IMR-90 (cell line): ENCODE measurements at regions not wholly inside any gene's neighbourhood (a gene's known extent, or its start where the extent isn't known, plus 50 kb on each side); places are given as distances from the start of the nearest gene placed in this dataset.

ENCODE experiments used
- ATAC-seq: fragments of 200-7000 bp; cut with Tn5 transposase; 2 replicates; pipeline ENCODE4 v1.9.1; 2020; ENCODE audit warnings: low read depth, mild to moderate bottlenecking, moderate library complexity
- BruUV-seq: library from RNA; stranded (reverse); fragments of 400-500 nt; replicated peaks from 2 replicates; lab custom pipeline; 2021; lab: Mats Ljungman, UMichigan
- CTCF ChIA-PET: fragments of 300-600 bp; formaldehyde crosslinking; extraction: SDS; loops from one replicate; lab custom pipeline; 2021; ENCODE audit warnings: antibody characterized with exemption; lab: Yijun Ruan, JAX
- POLR2A ChIA-PET: fragments of 300-600 bp; sonication (Branson Sonifier 250); formaldehyde crosslinking; loops from one replicate; lab custom pipeline; 2022; ENCODE audit warnings: antibody characterized with exemption; ENCODE audit not compliant: unreplicated experiment; lab: Charles Lee
- DNase-seq: peaks from one replicate; pipeline ENCODE4 v3.0.0; 2013
- H2AFZ ChIP-seq: replicated peaks from 2 replicates; pipeline ENCODE3; 2013; ENCODE audit warnings: low read length, mild to moderate bottlenecking; ENCODE audit not compliant: poor library complexity
- H2AK5ac ChIP-seq: 2 replicates; pipeline ENCODE4 v1.6.1; 2013; ENCODE audit warnings: low read depth, low read length, inconsistent platforms
- H2AK9ac ChIP-seq: replicated peaks from 2 replicates; pipeline ENCODE3; 2013; ENCODE audit warnings: mild to moderate bottlenecking, low read depth, low read length, moderate library complexity; ENCODE audit not compliant: poor library complexity
- H2BK120ac ChIP-seq: 2 replicates; pipeline ENCODE4 v1.6.1; 2013; ENCODE audit warnings: low read depth, low read length, inconsistent platforms
- H2BK15ac ChIP-seq: 3 replicates; pipeline ENCODE4 v1.6.1; 2013; ENCODE audit warnings: low read depth, low read length, inconsistent platforms
- H2BK20ac ChIP-seq: 2 replicates; pipeline ENCODE4 v1.6.1; 2013; ENCODE audit warnings: low read depth, mild to moderate bottlenecking, inconsistent platforms, low read length, moderate library complexity
- H2BK5ac ChIP-seq: 2 replicates; pipeline ENCODE4 v1.6.1; 2013; ENCODE audit warnings: mild to moderate bottlenecking, low read depth, low read length, inconsistent platforms; ENCODE audit not compliant: poor library complexity, severe bottlenecking
- H3K14ac ChIP-seq: replicated peaks from 2 replicates; pipeline ENCODE4 v1.6.1; 2013; ENCODE audit warnings: low read depth, low read length, inconsistent platforms
- H3K18ac ChIP-seq: 2 replicates; pipeline ENCODE4 v1.6.1; 2013; ENCODE audit warnings: low read depth, low read length, control low read depth
- H3K23ac ChIP-seq: 2 replicates; pipeline ENCODE4 v1.6.1; 2013; ENCODE audit warnings: low read depth, low read length, inconsistent platforms
- H3K27ac ChIP-seq: 2 replicates; pipeline ENCODE4 v1.5.1; 2013; ENCODE audit warnings: mild to moderate bottlenecking, control low read depth, low read length; ENCODE audit not compliant: insufficient read depth
- H3K27me3 ChIP-seq: 2 replicates; pipeline ENCODE4 v1.6.1; 2013; ENCODE audit warnings: low read length; ENCODE audit not compliant: control insufficient read depth, insufficient read depth
- H3K36me3 ChIP-seq: 2 replicates; pipeline ENCODE4 v1.6.1; 2013; ENCODE audit warnings: low read length, mixed read lengths; ENCODE audit not compliant: control insufficient read depth, insufficient read depth
- H3K4ac ChIP-seq: 2 replicates; pipeline ENCODE4 v1.6.1; 2013; ENCODE audit warnings: low read depth, low read length, inconsistent platforms
- H3K4me1 ChIP-seq: 2 replicates; pipeline ENCODE4 v1.6.1; 2013; ENCODE audit warnings: low read length, mixed read lengths; ENCODE audit not compliant: control insufficient read depth, insufficient read depth
- H3K4me2 ChIP-seq: 2 replicates; pipeline ENCODE4 v1.6.1; 2013; ENCODE audit warnings: low read depth, mild to moderate bottlenecking, control low read depth, low read length, moderate library complexity
- H3K4me3 ChIP-seq: 2 replicates; pipeline ENCODE4 v1.5.1; 2013; ENCODE audit warnings: low read depth, mild to moderate bottlenecking, control low read depth, low read length, moderate library complexity; ENCODE audit not compliant: insufficient read depth
- H3K56ac ChIP-seq: 2 replicates; pipeline ENCODE4 v1.6.1; 2013; ENCODE audit warnings: low read length, inconsistent platforms; ENCODE audit not compliant: insufficient read depth; ENCODE audit errors: extremely low read depth
- H3K79me1 ChIP-seq, 2 experiments: 2 replicates each; pipeline ENCODE4 v1.6.1; 2013; ENCODE audit warnings: low read length in 2 of 2, inconsistent platforms in 1 of 2, low read depth in 1 of 2
- H3K9ac ChIP-seq: 2 replicates; pipeline ENCODE4 v1.6.1; 2013; ENCODE audit warnings: low read depth, low read length, control low read depth
- H3K9me1 ChIP-seq: 2 replicates; pipeline ENCODE4 v1.6.1; 2013; ENCODE audit warnings: low read length, inconsistent platforms; ENCODE audit not compliant: insufficient read depth
- H3K9me3 ChIP-seq: 2 replicates; pipeline ENCODE4 v1.6.1; 2013; ENCODE audit warnings: low read length; ENCODE audit not compliant: control insufficient read depth, insufficient read depth
- H4K20me1 ChIP-seq: 2 replicates; pipeline ENCODE4 v1.6.1; 2013; ENCODE audit warnings: low read length, inconsistent platforms; ENCODE audit not compliant: insufficient read depth
- H4K5ac ChIP-seq: 2 replicates; pipeline ENCODE4 v1.6.1; 2013; ENCODE audit warnings: mild to moderate bottlenecking, low read depth, low read length, control low read depth
- H4K8ac ChIP-seq, 2 experiments: 2 replicates each; pipeline ENCODE4 v1.6.1; 2013; ENCODE audit warnings: low read depth in 2 of 2, low read length in 2 of 2, control low read depth in 1 of 2, inconsistent platforms in 1 of 2
- H4K91ac ChIP-seq: 2 replicates; pipeline ENCODE4 v1.6.1; 2013; ENCODE audit warnings: low read depth, low read length, inconsistent platforms; ENCODE audit not compliant: insufficient read depth
- BHLHE40 ChIP-seq: fragments of 150-350 bp; IDR thresholded peaks from 2 replicates; pipeline ENCODE4 v1.6.1; 2016; ENCODE audit warnings: mild to moderate bottlenecking, low read depth, low read length
- CEBPB ChIP-seq: IDR thresholded peaks from 2 replicates; pipeline ENCODE4 v1.6.1; 2012; ENCODE audit warnings: low read depth, low read length, improper control_type of control experiment
- CHD1 ChIP-seq: IDR thresholded peaks from 2 replicates; pipeline ENCODE4 v1.6.1; 2012; ENCODE audit warnings: low read depth, low read length, improper control_type of control experiment
- CTCF ChIP-seq: conservative IDR thresholded peaks from 2 replicates; pipeline ENCODE4 v1.5.1; 2012; ENCODE audit warnings: mild to moderate bottlenecking, low read depth, low read length, improper control_type of control experiment
- ELK1 ChIP-seq: fragments of 150-350 bp; IDR thresholded peaks from 2 replicates; pipeline ENCODE4 v1.6.1; 2016; ENCODE audit warnings: low read depth, mild to moderate bottlenecking, low read length, moderate library complexity, borderline replicate concordance
- FOS ChIP-seq: fragments of 150-350 bp; IDR thresholded peaks from 2 replicates; pipeline ENCODE4 v1.6.1; 2016; ENCODE audit warnings: low read depth, low read length
- MAFK ChIP-seq: IDR thresholded peaks from 2 replicates; pipeline ENCODE4 v1.6.1; 2012; ENCODE audit warnings: low read depth, low read length, improper control_type of control experiment
- MAZ ChIP-seq: IDR thresholded peaks from 2 replicates; pipeline ENCODE4 v1.6.1; 2012; ENCODE audit warnings: low read depth, mild to moderate bottlenecking, low read length, improper control_type of control experiment, moderate library complexity, borderline replicate concordance
- MXI1 ChIP-seq: IDR thresholded peaks from 2 replicates; pipeline ENCODE4 v1.6.1; 2012; ENCODE audit warnings: low read depth, mild to moderate bottlenecking, low read length, moderate library complexity, borderline replicate concordance
- NFE2L2 ChIP-seq: fragments of 150-350 bp; IDR thresholded peaks from 2 replicates; pipeline ENCODE4 v1.6.1; 2016; ENCODE audit warnings: low read depth, mild to moderate bottlenecking, low read length
- POLR2A ChIP-seq: IDR thresholded peaks from 2 replicates; pipeline ENCODE4 v1.6.1; 2012; ENCODE audit warnings: mild to moderate bottlenecking, low read depth, low read length
- RAD21 ChIP-seq: IDR thresholded peaks from 2 replicates; pipeline ENCODE4 v1.6.1; 2012; ENCODE audit warnings: low read length, improper control_type of control experiment
- RCOR1 ChIP-seq: IDR thresholded peaks from 2 replicates; pipeline ENCODE4 v1.6.1; 2012; ENCODE audit warnings: mild to moderate bottlenecking, low read length, improper control_type of control experiment; ENCODE audit not compliant: insufficient replicate concordance
- RFX5 ChIP-seq: IDR thresholded peaks from 2 replicates; pipeline ENCODE4 v1.8.0; 2012; ENCODE audit warnings: low read depth, mild to moderate bottlenecking, low read length, moderate library complexity
- SMC3 ChIP-seq: fragments of 150-350 bp; IDR thresholded peaks from 2 replicates; pipeline ENCODE4 v1.6.1; 2016; ENCODE audit warnings: low read depth, mild to moderate bottlenecking, antibody characterized with exemption, low read length, moderate library complexity
- dilution Hi-C: fragments of 300-500 bp; cut with HindIII; formaldehyde crosslinking; loops from one replicate; pipeline ENCODE4 v1.14.3; 2018; ENCODE audit warnings: low sequenced_read_pairs; ENCODE audit not compliant: unreplicated experiment
- in situ Hi-C: fragments of 300-500 bp; cut with MboI; formaldehyde crosslinking; loops from 3 replicates; pipeline ENCODE4 v1.14.3; 2019; ENCODE audit warnings: low sequenced_read_pairs, inconsistent platforms, mixed read lengths
- intact Hi-C: fragments of 100-400 bp; cut with micrococcal nuclease; formaldehyde crosslinking; loops from 2 replicates; pipeline ENCODE4 v1.10.0; 2022
- TF ChIP-seq, protein P1 (sequence below): fragments of 150-350 bp; IDR thresholded peaks from 2 replicates; pipeline ENCODE4 v1.6.1; 2017; ENCODE audit warnings: mild to moderate bottlenecking, antibody characterized with exemption, low read length, low read depth

GRCh38 chr4:164193676-164194075 lies 560.3 kb upstream of the SMIM31 start:
- no peaks in the 10 kb centered on the region for H3K4me1 ChIP-seq
- intact Hi-C loops: no loop called here
- no peak overlapping the region for H2AFZ ChIP-seq
- no peak overlapping the region for H3K9ac ChIP-seq
- no peak overlapping the region for H3K27ac ChIP-seq
- in situ Hi-C loops: no loop called here
- no peak overlapping the region for H3K14ac ChIP-seq
- H2BK120ac ChIP-seq: no peak overlapping the region
- CTCF ChIA-PET: no interaction called here
- H4K5ac ChIP-seq: no peak overlapping the region
- H3K9me3 ChIP-seq: peaks cover 5% of the 10 kb centered on the region; the same call in 1 of the 2 replicates
- H4K8ac ChIP-seq: no peak overlapping the region
- H3K9me1 ChIP-seq: no peaks in the 10 kb centered on the region
- no peak overlapping the region for H3K56ac ChIP-seq
- H2BK15ac ChIP-seq: no peak overlapping the region
- no peak overlapping the region for H2AK9ac ChIP-seq
- H2AK5ac ChIP-seq: no peak overlapping the region
- no peak for ATAC-seq
- no peak overlapping the region for H3K4me2 ChIP-seq
- H3K18ac ChIP-seq: no peak overlapping the region
- H4K91ac ChIP-seq: no peak overlapping the region
- TF ChIP-seq POLR2A (no peak), BHLHE40 (no peak), RAD21 (no peak), RFX5 (no peak), RCOR1 (no peak), CTCF (no peak), ELK1 (no peak), MAZ (no peak), MAFK (no peak), CHD1 (no peak), SMC3 (no peak), NFE2L2 (no peak), FOS (no peak), MXI1 (no peak), CEBPB (no peak)
- TF ChIP-seq, protein P1, sequence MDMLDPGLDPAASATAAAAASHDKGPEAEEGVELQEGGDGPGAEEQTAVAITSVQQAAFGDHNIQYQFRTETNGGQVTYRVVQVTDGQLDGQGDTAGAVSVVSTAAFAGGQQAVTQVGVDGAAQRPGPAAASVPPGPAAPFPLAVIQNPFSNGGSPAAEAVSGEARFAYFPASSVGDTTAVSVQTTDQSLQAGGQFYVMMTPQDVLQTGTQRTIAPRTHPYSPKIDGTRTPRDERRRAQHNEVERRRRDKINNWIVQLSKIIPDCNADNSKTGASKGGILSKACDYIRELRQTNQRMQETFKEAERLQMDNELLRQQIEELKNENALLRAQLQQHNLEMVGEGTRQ: no peak
- no peak for DNase-seq
- BruUV-seq: no TSS peak
- H3K27me3 ChIP-seq: no peaks in the 10 kb centered on the region
- no peak overlapping the region for H3K4me3 ChIP-seq
- no peak overlapping the region for H2BK20ac ChIP-seq
- no peak overlapping the region for H3K4ac ChIP-seq
- dilution Hi-C loops: no loop called here
- no peaks in the 10 kb centered on the region for H3K36me3 ChIP-seq
- H3K23ac ChIP-seq: no peak overlapping the region
- no peak overlapping the region for H2BK5ac ChIP-seq
- no peaks in the 10 kb centered on the region for H4K20me1 ChIP-seq
- POLR2A ChIA-PET: no interaction called here
- no peaks in the 10 kb centered on the region for H3K79me1 ChIP-seq
